OCI-LY3 (cell line): ENCODE measurements at regions not wholly inside any gene's neighbourhood (a gene's known extent, or its start where the extent isn't known, plus 50 kb on each side); places are given as distances from the start of the nearest gene placed in this dataset.

Experiments
- H2AFZ ChIP-seq: fragments of 200-600, 300-600 bp; shearing (Covaris generic); 2 replicates; pipeline ENCODE4 v1.6.0; 2014; ENCODE audit warnings: antibody characterized with exemption, low read depth, low read length
- H3K27ac ChIP-seq: fragments of 200-600, 300-600 bp; sonication (generic); 2 replicates; pipeline ENCODE4 v1.5.1; 2014; ENCODE audit warnings: mild to moderate bottlenecking, low read length, moderate library complexity, mixed read lengths
- H3K27me3 ChIP-seq: fragments of 200-600, 300-600 bp; sonication (generic); 2 replicates; pipeline ENCODE4 v1.6.1; 2014; ENCODE audit warnings: low read depth, low read length, mixed read lengths
- H3K36me3 ChIP-seq: fragments of 200-600, 300-600 bp; sonication (generic); replicated peaks from 2 replicates; pipeline ENCODE3; 2014; ENCODE audit warnings: low read depth, low read length, mixed read lengths
- H3K4me1 ChIP-seq: fragments of 300-600, 200-600 bp; sonication (generic); 2 replicates; pipeline ENCODE4 v1.6.1; 2014; ENCODE audit warnings: low read length, mixed read lengths
- H3K4me2 ChIP-seq: fragments of 200-600, 300-600 bp; sonication (generic); 2 replicates; pipeline ENCODE4 v1.6.1; 2014; ENCODE audit warnings: low read length, mixed read lengths
- H3K4me3 ChIP-seq: fragments of 300-600, 200-600 bp; sonication (generic); 2 replicates; pipeline ENCODE4 v1.5.1; 2014; ENCODE audit warnings: antibody characterized with exemption, mild to moderate bottlenecking, low read length, moderate library complexity
- H3K79me2 ChIP-seq: fragments of 300-600, 200-600 bp; shearing (Covaris generic); 2 replicates; pipeline ENCODE4 v1.6.1; 2014; ENCODE audit warnings: mild to moderate bottlenecking, low read length, mixed read lengths
- H3K9ac ChIP-seq: fragments of 300-600, 200-600 bp; shearing (Covaris generic); 2 replicates; pipeline ENCODE4 v1.6.0; 2014; ENCODE audit warnings: mild to moderate bottlenecking, low read length, moderate library complexity
- H3K9me3 ChIP-seq: fragments of 200-600, 300-600 bp; shearing (Covaris generic); 2 replicates; pipeline ENCODE4 v1.6.1; 2014; ENCODE audit warnings: low read length, mixed read lengths; ENCODE audit not compliant: insufficient read depth
- H4K20me1 ChIP-seq: fragments of 200-600, 300-600 bp; sonication (generic); 2 replicates; pipeline ENCODE4 v1.6.1; 2016; ENCODE audit warnings: low read length, mixed read lengths; ENCODE audit not compliant: insufficient read depth
- EZH2phosphoT487 ChIP-seq: fragments of 200-600 bp; shearing (Covaris generic); IDR thresholded peaks from 2 replicates; pipeline ENCODE4 v1.6.1; 2018; ENCODE audit warnings: antibody characterized with exemption, mixed run types, low read depth
- TF ChIP-seq, protein P1 (sequence below): fragments of 200-600, 300-600 bp; sonication (generic); IDR thresholded peaks from 2 replicates; pipeline ENCODE4 v1.5.1; 2014; ENCODE audit warnings: antibody characterized with exemption, low read length, low read depth

DNA sequence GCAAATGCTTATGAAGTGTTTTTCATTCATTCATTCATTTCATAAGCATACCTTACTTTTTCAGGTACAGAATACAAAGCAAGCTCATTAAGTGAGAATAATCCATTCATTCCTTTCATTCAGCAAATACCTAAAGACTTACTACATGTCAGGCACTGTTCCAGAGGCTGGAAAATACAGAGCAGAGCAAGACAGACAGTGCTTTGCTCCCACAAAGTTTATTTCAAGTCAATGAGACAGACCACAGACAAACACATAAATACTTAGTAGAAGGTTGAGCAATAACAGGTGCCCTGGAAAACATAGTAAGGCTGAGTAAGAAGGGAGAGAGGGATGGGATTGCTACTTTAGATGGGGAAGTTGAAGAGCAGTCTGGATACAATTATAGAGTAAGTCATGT, 309.8 kb downstream of the C1D start:
- Histone ChIP-seq H3K4me3 (no peak overlapping the region), H3K9me3 (no peaks in the 10 kb centered on the region), H2AFZ (no peak overlapping the region), H3K79me2 (no peaks in the 10 kb centered on the region), H3K27me3 (no peaks in the 10 kb centered on the region), H3K27ac (no peak overlapping the region), H3K4me2 (no peak overlapping the region), H3K4me1 (no peaks in the 10 kb centered on the region), H4K20me1 (no peaks in the 10 kb centered on the region), H3K36me3 (no peaks in the 10 kb centered on the region), H3K9ac (no peak overlapping the region)
- no peak for TF ChIP-seq EZH2phosphoT487
- TF ChIP-seq, protein P1, sequence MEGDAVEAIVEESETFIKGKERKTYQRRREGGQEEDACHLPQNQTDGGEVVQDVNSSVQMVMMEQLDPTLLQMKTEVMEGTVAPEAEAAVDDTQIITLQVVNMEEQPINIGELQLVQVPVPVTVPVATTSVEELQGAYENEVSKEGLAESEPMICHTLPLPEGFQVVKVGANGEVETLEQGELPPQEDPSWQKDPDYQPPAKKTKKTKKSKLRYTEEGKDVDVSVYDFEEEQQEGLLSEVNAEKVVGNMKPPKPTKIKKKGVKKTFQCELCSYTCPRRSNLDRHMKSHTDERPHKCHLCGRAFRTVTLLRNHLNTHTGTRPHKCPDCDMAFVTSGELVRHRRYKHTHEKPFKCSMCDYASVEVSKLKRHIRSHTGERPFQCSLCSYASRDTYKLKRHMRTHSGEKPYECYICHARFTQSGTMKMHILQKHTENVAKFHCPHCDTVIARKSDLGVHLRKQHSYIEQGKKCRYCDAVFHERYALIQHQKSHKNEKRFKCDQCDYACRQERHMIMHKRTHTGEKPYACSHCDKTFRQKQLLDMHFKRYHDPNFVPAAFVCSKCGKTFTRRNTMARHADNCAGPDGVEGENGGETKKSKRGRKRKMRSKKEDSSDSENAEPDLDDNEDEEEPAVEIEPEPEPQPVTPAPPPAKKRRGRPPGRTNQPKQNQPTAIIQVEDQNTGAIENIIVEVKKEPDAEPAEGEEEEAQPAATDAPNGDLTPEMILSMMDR: no peak

DNA sequence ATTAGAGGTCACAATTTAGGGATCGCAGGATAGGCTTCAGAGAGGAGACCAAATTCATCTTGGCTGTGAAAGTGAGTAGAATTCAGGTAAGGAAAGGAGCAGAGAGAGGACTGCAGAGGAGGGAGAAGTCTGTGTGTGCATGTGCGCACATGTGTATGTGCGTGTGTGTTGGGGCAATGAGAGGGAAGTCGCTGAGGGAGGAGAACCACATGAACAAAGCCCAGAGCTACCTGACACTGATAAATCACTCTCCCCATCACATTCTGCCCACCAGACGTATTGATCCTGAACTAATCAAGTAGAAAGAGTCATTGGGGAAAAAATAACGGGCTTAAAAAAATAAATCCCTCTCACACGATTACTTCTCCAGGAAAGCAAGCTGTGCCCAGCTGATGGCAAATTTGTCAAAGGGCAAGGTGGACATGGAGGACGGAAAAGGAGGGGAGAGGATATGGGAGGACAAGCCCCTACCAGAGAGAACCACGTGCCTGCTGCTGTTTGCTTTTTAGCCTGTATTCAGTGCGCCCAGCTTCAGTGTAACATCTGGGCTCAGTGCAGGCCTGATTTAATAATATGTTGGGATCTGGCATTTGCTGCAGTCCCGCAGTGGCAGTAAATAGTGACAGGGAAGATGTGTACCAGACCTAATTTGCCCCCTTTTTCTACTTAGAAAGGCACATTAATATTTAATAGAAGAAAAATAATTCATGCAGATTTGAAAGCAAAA, 307.5 kb downstream of the C1D start:
- no peaks in the 10 kb centered on the region for H3K9me3 ChIP-seq
- H3K4me1 ChIP-seq: no peaks in the 10 kb centered on the region
- H3K4me3 ChIP-seq: no peak overlapping the region
- TF ChIP-seq EZH2phosphoT487: no peak
- TF ChIP-seq, protein P1: no peak
- no peak overlapping the region for H3K27ac ChIP-seq
- H4K20me1 ChIP-seq: no peaks in the 10 kb centered on the region
- H3K9ac ChIP-seq: no peak overlapping the region
- no peaks in the 10 kb centered on the region for H3K36me3 ChIP-seq
- no peaks in the 10 kb centered on the region for H3K27me3 ChIP-seq
- no peak overlapping the region for H3K4me2 ChIP-seq
- H2AFZ ChIP-seq: no peak overlapping the region
- H3K79me2 ChIP-seq: no peaks in the 10 kb centered on the region

DNA sequence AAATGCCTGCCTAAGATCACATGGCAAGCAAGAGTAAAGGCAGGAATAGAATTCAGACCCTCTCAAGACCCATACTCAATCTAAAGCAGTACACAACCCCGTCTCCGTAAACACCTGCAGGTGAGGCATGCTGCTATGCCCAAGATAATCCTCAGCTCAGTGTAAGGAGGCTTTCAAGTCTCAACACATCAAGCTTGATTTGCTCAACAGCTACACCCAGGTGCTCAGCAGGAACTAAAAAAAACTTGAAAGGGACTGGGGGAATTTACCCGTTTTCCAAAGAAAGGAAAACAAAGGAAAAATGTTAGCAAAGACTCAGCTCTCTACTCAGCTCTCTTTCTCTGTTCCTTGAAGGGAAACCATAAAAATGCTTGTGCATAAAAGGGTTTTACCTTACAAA, 301.8 kb downstream of the C1D start:
- Histone ChIP-seq H3K27ac (no peak overlapping the region), H3K9me3 (no peaks in the 10 kb centered on the region), H3K36me3 (no peaks in the 10 kb centered on the region), H2AFZ (no peak overlapping the region), H3K4me1 (no peaks in the 10 kb centered on the region), H4K20me1 (no peaks in the 10 kb centered on the region), H3K27me3 (0 out of 2 replicates have a peak, but pooled peaks cover 4% of the 10 kb centered on the region), H3K9ac (no peak overlapping the region), H3K4me3 (no peak overlapping the region), H3K79me2 (no peaks in the 10 kb centered on the region), H3K4me2 (no peak overlapping the region)
- TF ChIP-seq, protein P1: no peak
- TF ChIP-seq EZH2phosphoT487: no peak

DNA sequence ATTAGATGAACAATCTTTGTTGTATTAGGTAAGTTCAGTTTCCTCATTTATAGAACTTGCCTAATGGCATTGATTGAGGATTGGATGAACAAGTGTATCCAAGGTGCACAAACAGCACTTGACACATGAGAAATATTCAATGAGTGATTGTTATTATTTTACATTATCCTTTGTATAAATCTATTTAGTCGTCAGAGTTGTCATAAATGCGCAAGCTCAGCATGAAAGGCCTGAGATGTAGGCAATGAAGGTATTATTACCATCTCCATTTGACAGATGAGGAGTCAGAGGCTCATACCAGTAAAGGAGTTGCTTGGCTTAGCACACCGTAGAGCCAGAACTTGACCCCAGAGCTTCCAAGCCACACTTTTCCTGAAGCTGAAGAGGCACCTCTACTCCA, 291.4 kb downstream of the C1D start:
- no peak for TF ChIP-seq EZH2phosphoT487
- TF ChIP-seq, protein P1: no peak
- Histone ChIP-seq H3K27ac (no peak overlapping the region), H3K4me3 (no peak overlapping the region), H4K20me1 (no peaks in the 10 kb centered on the region), H3K27me3 (0 out of 2 replicates have a peak, but pooled peaks cover 2% of the 10 kb centered on the region), H3K4me2 (no peak overlapping the region), H3K79me2 (no peaks in the 10 kb centered on the region), H2AFZ (no peak overlapping the region), H3K9me3 (no peaks in the 10 kb centered on the region), H3K4me1 (no peaks in the 10 kb centered on the region), H3K9ac (no peak overlapping the region), H3K36me3 (no peaks in the 10 kb centered on the region)
